HCT116 (cell line): ENCODE measurements at regions not wholly inside any gene's neighbourhood (a gene's known extent, or its start where the extent isn't known, plus 50 kb on each side); places are given as distances from the start of the nearest gene placed in this dataset.

Source experiments
- ATAC-seq: fragments of 200-7000 bp; cut with Tn5 transposase; 2 replicates; pipeline ENCODE4 v1.9.1; 2020; ENCODE audit warnings: mild to moderate bottlenecking, moderate library complexity
- BruUV-seq: library from RNA; stranded (reverse); fragments of 400-500 nt; replicated peaks from 2 replicates; lab custom pipeline; 2021; lab: Mats Ljungman, UMichigan
- CTCF ChIA-PET: fragments of 300-600 bp; sonication (Branson Sonifier 250); formaldehyde crosslinking; loops from one replicate; lab custom pipeline; 2021; ENCODE audit warnings: antibody characterized with exemption; lab: Charles Lee
- POLR2A ChIA-PET: fragments of 300-600, 350-600 bp; sonication (Branson Sonifier 250); formaldehyde crosslinking; loops from one replicate; lab custom pipeline; 2021; ENCODE audit warnings: antibody characterized with exemption; lab: Charles Lee
- RAD21 ChIA-PET, 2 experiments: fragments of 300-600 bp; sonication (Branson Sonifier 250); formaldehyde crosslinking; loops; one replicate each; lab custom pipeline; 2023; ENCODE audit warnings: low total read pairs in 2 of 2; ENCODE audit not compliant: uncharacterized antibody in 2 of 2, unreplicated experiment in 2 of 2, low non-redundant PET in 1 of 2; lab: Charles Lee
- DNase-seq: peaks from one replicate; pipeline ENCODE4 v3.0.0-alpha.2; 2010; ENCODE audit warnings: low read depth, low spot score
- H2AFZ ChIP-seq: fragments of 200-600 bp; shearing (Covaris generic), sonication (generic); 2 replicates; pipeline ENCODE4 v1.6.1; 2017; ENCODE audit warnings: low read depth, mixed run types, mixed read lengths, antibody characterized with exemption, low read length; ENCODE audit not compliant: poor library complexity, severe bottlenecking
- H3K27ac ChIP-seq: 2 replicates; pipeline ENCODE4 v1.5.1; 2012; ENCODE audit warnings: low read depth, low read length
- H3K27me3 ChIP-seq: fragments of 200-600 bp; sonication (generic); 2 replicates; pipeline ENCODE4 v1.6.1; 2016; ENCODE audit warnings: mixed run types, low read length, mixed read lengths; ENCODE audit not compliant: insufficient read depth
- H3K36me3 ChIP-seq, 2 experiments: fragments of 200-500 bp in 1 of 2; fragments of 200-600 bp in 1 of 2; sonication (Bioruptor generic) in 1 of 2; sonication (generic) in 1 of 2; 2 replicates each; pipeline versions ENCODE4 v1.5.1 to v1.6.1; 2014 to 2016; ENCODE audit warnings: low read length in 2 of 2, inconsistent platforms in 1 of 2, mixed read lengths in 1 of 2, mixed run types in 1 of 2; ENCODE audit not compliant: insufficient read depth in 2 of 2, control insufficient read depth in 1 of 2
- H3K4me1 ChIP-seq, 2 experiments: fragments of 200-600 bp in 1 of 2; sonication (generic) in 1 of 2; 2 replicates each; pipeline versions ENCODE4 v1.5.1 to v1.6.1; 2012 to 2017; ENCODE audit warnings: low read length in 2 of 2, inconsistent platforms in 1 of 2, mild to moderate bottlenecking in 1 of 2, mixed read lengths in 1 of 2, mixed run types in 1 of 2, moderate library complexity in 1 of 2; ENCODE audit not compliant: insufficient read depth in 2 of 2, control insufficient read depth in 1 of 2
- H3K4me2 ChIP-seq: fragments of 200-600 bp; sonication (generic); 2 replicates; pipeline ENCODE4 v1.6.1; 2017; ENCODE audit warnings: mixed run types, low read length, mixed read lengths
- H3K4me3 ChIP-seq, 2 experiments: fragments of 200-600 bp in 1 of 2; sonication (generic) in 1 of 2; replicated peaks in 1 of 2; 2 replicates each; pipeline ENCODE4 v1.5.1; 2011 to 2016; ENCODE audit warnings: low read length in 2 of 2, control low read depth in 1 of 2, low read depth in 1 of 2, mild to moderate bottlenecking in 1 of 2, mixed read lengths in 1 of 2, mixed run types in 1 of 2
- H3K79me2 ChIP-seq: fragments of 200-600 bp; sonication (generic); 2 replicates; pipeline ENCODE4 v1.6.1; 2017; ENCODE audit warnings: mild to moderate bottlenecking, mixed run types, low read length, moderate library complexity, mixed read lengths; ENCODE audit not compliant: insufficient read depth
- H3K9ac ChIP-seq: fragments of 200-600 bp; sonication (generic); 2 replicates; pipeline ENCODE4 v1.6.1; 2016; ENCODE audit warnings: low read length, mixed read lengths
- H3K9me2 ChIP-seq: fragments of 200-600 bp; sonication (generic), shearing (Covaris generic); 2 replicates; pipeline ENCODE4 v1.6.1; 2017; ENCODE audit warnings: mixed run types, mild to moderate bottlenecking, moderate library complexity; ENCODE audit not compliant: insufficient read depth
- H3K9me3 ChIP-seq, 2 experiments: fragments of 200-500 bp in 1 of 2; fragments of 200-600 bp in 1 of 2; sonication (Bioruptor generic) in 1 of 2; sonication (generic) in 1 of 2; 2 replicates each; pipeline ENCODE4 v1.6.1; 2014 to 2017; ENCODE audit warnings: low read length in 2 of 2, mixed read lengths in 2 of 2, inconsistent platforms in 1 of 2, low read depth in 1 of 2, mild to moderate bottlenecking in 1 of 2, mixed run types in 1 of 2, moderate library complexity in 1 of 2; ENCODE audit not compliant: control insufficient read depth in 1 of 2, insufficient read depth in 1 of 2
- H4K20me1 ChIP-seq: fragments of 200-600 bp; sonication (generic), shearing (Covaris generic); 2 replicates; pipeline ENCODE4 v1.6.1; 2017; ENCODE audit warnings: mixed run types, mild to moderate bottlenecking, moderate library complexity; ENCODE audit not compliant: insufficient read depth
- CEBPB ChIP-seq: IDR thresholded peaks from 2 replicates; pipeline ENCODE4 v1.6.1; 2012; ENCODE audit warnings: low read depth
- ELF1 ChIP-seq: IDR thresholded peaks from 2 replicates; pipeline ENCODE4 v1.6.1; 2012; ENCODE audit warnings: low read depth, borderline replicate concordance
- JUND ChIP-seq: IDR thresholded peaks from 2 replicates; pipeline ENCODE4 v1.6.1; 2012
- POLR2A ChIP-seq: IDR thresholded peaks from 2 replicates; pipeline ENCODE4 v1.7.0; 2011; ENCODE audit warnings: borderline replicate concordance; ENCODE audit not compliant: insufficient read depth, insufficient read length; ENCODE audit errors: extremely low read depth
- POLR2AphosphoS5 ChIP-seq: IDR thresholded peaks from 2 replicates; pipeline ENCODE4 v1.6.1; 2011; ENCODE audit warnings: mild to moderate bottlenecking, low read depth, low read length, moderate library complexity
- RAD21 ChIP-seq: IDR thresholded peaks from 2 replicates; pipeline ENCODE4 v1.6.1; 2012; ENCODE audit warnings: low read depth, mild to moderate bottlenecking
- SRF ChIP-seq: IDR thresholded peaks from 2 replicates; pipeline ENCODE4 v1.6.1; 2012; ENCODE audit warnings: low read depth
- YY1 ChIP-seq: IDR thresholded peaks from 2 replicates; pipeline ENCODE4 v1.6.1; 2011; ENCODE audit warnings: low read length, low read depth, moderate library complexity, mild to moderate bottlenecking; ENCODE audit not compliant: insufficient replicate concordance; ENCODE audit errors: extremely low read depth
- ZFX ChIP-seq: fragments of 450-650 bp; IDR thresholded peaks from 2 replicates; pipeline ENCODE4 v1.6.1; 2017
- intact Hi-C: fragments of 100-400 bp; cut with micrococcal nuclease; formaldehyde crosslinking; loops from 2 replicates; pipeline ENCODE4 v1.10.0; 2022
- TF ChIP-seq, protein P1 (sequence below): IDR thresholded peaks from 2 replicates; pipeline ENCODE4 v1.6.1; 2012
- TF ChIP-seq, protein P2 (sequence below): IDR thresholded peaks from 2 replicates; pipeline ENCODE4 v1.6.1; 2012
- TF ChIP-seq, protein P3 (sequence below): IDR thresholded peaks from 2 replicates; pipeline ENCODE4 v1.6.1; 2011; ENCODE audit warnings: mild to moderate bottlenecking, low read length, moderate library complexity; ENCODE audit not compliant: insufficient replicate concordance; ENCODE audit errors: extremely low read depth
- TF ChIP-seq, protein P4 (sequence below), 3 experiments: fragments of 200-600 bp in 1 of 3; sonication (generic) in 1 of 3; IDR thresholded peaks in 2 of 3; conservative IDR thresholded peaks in 1 of 3; 2 replicates each; pipeline ENCODE4 v1.5.1; 2012 to 2017; ENCODE audit warnings: low read depth in 2 of 3, low read length in 2 of 3, antibody characterized with exemption in 1 of 3, borderline replicate concordance in 1 of 3, control low read depth in 1 of 3, mild to moderate bottlenecking in 1 of 3, mixed read lengths in 1 of 3, mixed run types in 1 of 3, moderate library complexity in 1 of 3; ENCODE audit not compliant: insufficient read depth in 1 of 3

DNA sequence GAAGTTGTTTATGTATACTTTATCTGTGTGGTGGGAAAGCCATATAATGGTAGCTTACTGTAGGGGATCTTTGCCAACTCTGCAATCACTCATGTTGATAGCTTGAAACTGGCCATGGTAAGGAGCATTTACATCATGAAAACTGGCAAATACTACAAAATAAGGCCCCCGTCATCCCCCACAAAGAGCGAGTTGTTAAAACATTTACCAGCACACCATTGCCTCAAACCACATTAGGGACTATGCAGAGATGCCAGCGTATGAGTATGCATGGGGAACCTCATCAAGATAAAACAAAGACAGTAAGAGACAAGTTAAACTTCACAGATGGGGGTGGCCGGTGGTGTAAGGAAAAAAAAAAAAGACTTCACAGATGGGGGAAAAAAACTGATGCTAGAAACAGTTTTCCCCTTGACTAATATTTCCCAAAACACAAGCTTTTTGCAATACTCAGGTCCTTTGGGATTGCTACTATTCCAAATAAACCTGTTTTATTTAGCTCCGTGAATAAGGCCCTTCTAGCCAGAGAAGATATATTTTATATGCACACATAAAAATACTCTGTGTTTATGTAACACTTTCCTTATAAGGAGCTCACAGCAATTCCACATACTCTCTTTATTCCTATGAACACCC lies 70.6 kb upstream of the SERP2 start:
- no peaks in the 10 kb centered on the region for H3K9me3 ChIP-seq
- ATAC-seq (no peak), DNase-seq (no peak)
- intact Hi-C loops: no loop called here
- CTCF ChIA-PET: interaction anchor here (0.8 to 1.1 kb wide), 2 partner anchors 34 to 60 kb away, joined by 3 to 4 read pairs; no protein-coding TSS in a partner anchor
- peaks cover 53 to 99% of the 10 kb centered on the region in 2 experiments for H3K4me1 ChIP-seq
- no peak for TF ChIP-seq RAD21
- no peak for TF ChIP-seq POLR2A
- no peak for TF ChIP-seq CEBPB
- TF ChIP-seq YY1: no peak
- TF ChIP-seq POLR2AphosphoS5: no peak
- TF ChIP-seq ZFX: no peak
- TF ChIP-seq ELF1: no peak
- TF ChIP-seq, protein P1, sequence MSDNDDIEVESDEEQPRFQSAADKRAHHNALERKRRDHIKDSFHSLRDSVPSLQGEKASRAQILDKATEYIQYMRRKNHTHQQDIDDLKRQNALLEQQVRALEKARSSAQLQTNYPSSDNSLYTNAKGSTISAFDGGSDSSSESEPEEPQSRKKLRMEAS: no peak
- TF ChIP-seq, protein P2, sequence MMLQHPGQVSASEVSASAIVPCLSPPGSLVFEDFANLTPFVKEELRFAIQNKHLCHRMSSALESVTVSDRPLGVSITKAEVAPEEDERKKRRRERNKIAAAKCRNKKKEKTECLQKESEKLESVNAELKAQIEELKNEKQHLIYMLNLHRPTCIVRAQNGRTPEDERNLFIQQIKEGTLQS: no peak
- no peak for TF ChIP-seq JUND
- no peak for TF ChIP-seq SRF
- TF ChIP-seq, protein P3, sequence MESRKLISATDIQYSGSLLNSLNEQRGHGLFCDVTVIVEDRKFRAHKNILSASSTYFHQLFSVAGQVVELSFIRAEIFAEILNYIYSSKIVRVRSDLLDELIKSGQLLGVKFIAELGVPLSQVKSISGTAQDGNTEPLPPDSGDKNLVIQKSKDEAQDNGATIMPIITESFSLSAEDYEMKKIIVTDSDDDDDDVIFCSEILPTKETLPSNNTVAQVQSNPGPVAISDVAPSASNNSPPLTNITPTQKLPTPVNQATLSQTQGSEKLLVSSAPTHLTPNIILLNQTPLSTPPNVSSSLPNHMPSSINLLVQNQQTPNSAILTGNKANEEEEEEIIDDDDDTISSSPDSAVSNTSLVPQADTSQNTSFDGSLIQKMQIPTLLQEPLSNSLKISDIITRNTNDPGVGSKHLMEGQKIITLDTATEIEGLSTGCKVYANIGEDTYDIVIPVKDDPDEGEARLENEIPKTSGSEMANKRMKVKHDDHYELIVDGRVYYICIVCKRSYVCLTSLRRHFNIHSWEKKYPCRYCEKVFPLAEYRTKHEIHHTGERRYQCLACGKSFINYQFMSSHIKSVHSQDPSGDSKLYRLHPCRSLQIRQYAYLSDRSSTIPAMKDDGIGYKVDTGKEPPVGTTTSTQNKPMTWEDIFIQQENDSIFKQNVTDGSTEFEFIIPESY: no peak
- TF ChIP-seq, protein P4, sequence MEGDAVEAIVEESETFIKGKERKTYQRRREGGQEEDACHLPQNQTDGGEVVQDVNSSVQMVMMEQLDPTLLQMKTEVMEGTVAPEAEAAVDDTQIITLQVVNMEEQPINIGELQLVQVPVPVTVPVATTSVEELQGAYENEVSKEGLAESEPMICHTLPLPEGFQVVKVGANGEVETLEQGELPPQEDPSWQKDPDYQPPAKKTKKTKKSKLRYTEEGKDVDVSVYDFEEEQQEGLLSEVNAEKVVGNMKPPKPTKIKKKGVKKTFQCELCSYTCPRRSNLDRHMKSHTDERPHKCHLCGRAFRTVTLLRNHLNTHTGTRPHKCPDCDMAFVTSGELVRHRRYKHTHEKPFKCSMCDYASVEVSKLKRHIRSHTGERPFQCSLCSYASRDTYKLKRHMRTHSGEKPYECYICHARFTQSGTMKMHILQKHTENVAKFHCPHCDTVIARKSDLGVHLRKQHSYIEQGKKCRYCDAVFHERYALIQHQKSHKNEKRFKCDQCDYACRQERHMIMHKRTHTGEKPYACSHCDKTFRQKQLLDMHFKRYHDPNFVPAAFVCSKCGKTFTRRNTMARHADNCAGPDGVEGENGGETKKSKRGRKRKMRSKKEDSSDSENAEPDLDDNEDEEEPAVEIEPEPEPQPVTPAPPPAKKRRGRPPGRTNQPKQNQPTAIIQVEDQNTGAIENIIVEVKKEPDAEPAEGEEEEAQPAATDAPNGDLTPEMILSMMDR (IDR thresholded peaks at IDR 0.05 in 2 of 3, conservative IDR thresholded peaks at IDR 0.05 in 1 of 3; ENCODE audit: borderline replicate concordance in 1 of 3, insufficient read depth in 1 of 3, low read depth in 2 of 3, low read length in 2 of 3): no peak
- no peak overlapping the region for H2AFZ ChIP-seq
- H3K27ac ChIP-seq: no peak overlapping the region
- H3K36me3 ChIP-seq: no peaks in the 10 kb centered on the region
- BruUV-seq: no TSS peak
- no peak overlapping the region for H3K9ac ChIP-seq
- H3K79me2 ChIP-seq: no peaks in the 10 kb centered on the region
- no peaks in the 10 kb centered on the region for H3K27me3 ChIP-seq
- H4K20me1 ChIP-seq: no peaks in the 10 kb centered on the region
- no peak overlapping the region for H3K4me2 ChIP-seq
- no peaks in the 10 kb centered on the region for H3K9me2 ChIP-seq
- no peak overlapping the region for H3K4me3 ChIP-seq
- POLR2A ChIA-PET: interaction anchor here (0.7 to 8.6 kb wide), 5 partner anchors 23 to 131 kb away, joined by 3 to 172 read pairs (median 6); no protein-coding TSS in a partner anchor
- RAD21 ChIA-PET: no interaction called here
